ENCODE measurements at regions not wholly inside any gene's neighbourhood (a gene's known extent, or its start where the extent isn't known, plus 50 kb on each side); places are given as distances from the start of the nearest gene placed in this dataset.
"Not testable (repeated sequence)": the region's sequence is repeated elsewhere in the genome, so short reads cannot be mapped to it uniquely, and the experiment has no call there.

DNA sequence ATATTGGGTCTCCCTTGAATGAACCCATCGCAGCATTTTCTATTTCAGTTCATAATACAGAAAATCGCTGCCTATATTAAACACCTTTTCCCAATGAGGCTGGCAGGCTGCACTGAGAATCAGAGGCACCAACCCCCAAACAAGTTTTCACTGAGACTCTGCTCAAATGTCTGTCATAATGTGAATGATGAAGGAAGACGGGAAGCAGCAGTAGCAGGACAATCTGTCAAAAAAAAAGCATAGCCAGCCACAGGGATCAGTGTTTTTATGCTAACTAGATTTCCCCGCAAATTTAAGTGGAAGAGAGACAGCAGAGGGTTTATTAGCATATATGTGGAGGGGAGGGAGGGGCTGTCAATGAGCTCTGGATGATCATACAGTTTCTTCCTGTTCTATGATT, 162.7 kb upstream of the PDE4D start:
- no peak for ATAC-seq (replicated peaks; ENCODE audit: extremely low read depth, poor library complexity, severe bottlenecking)
- Mint-ChIP-seq H3K27ac (ENCODE audit: low read depth) (no peak overlapping the region), H3K4me3 (no peak overlapping the region), H3K9me3 (peaks cover 17% of the 10 kb centered on the region), H3K4me1 (no peaks in the 10 kb centered on the region), H3K36me3 (ENCODE audit: insufficient read depth) (no peaks in the 10 kb centered on the region), H3K27me3 (no peaks in the 10 kb centered on the region)
- DNase-seq (ENCODE audit: low spot score in 2 of 2) = no peak

DNA sequence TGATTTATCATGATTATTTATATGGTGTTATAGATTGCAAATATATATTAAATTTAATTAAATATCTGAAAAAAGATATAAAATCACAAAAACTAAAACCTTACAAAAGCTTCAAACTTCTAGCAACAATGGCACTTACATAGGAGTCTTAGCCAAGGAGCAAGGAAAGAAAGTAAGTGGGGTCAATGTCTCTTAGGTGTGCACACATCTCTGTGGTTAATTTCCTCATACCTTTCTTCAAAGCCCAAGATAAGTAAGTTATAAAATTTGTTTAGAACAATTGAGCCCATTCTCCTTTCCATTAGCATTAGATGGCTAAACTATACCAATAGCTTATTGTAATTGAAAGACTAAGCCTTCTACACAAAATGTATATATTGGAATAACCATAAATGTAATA, 161.6 kb upstream of the PDE4D start:
- H3K36me3 Mint-ChIP-seq (ENCODE audit: insufficient read depth) = no peaks in the 10 kb centered on the region
- no peak for ATAC-seq (replicated peaks; ENCODE audit: extremely low read depth, poor library complexity, severe bottlenecking)
- no peak for DNase-seq (ENCODE audit: low spot score in 2 of 2)
- H3K4me1 Mint-ChIP-seq = no peaks in the 10 kb centered on the region
- peaks cover 23% of the 10 kb centered on the region for H3K9me3 Mint-ChIP-seq
- H3K27me3 Mint-ChIP-seq = no peaks in the 10 kb centered on the region
- H3K27ac Mint-ChIP-seq (ENCODE audit: low read depth) = no peak overlapping the region
- H3K4me3 Mint-ChIP-seq = no peak overlapping the region

DNA sequence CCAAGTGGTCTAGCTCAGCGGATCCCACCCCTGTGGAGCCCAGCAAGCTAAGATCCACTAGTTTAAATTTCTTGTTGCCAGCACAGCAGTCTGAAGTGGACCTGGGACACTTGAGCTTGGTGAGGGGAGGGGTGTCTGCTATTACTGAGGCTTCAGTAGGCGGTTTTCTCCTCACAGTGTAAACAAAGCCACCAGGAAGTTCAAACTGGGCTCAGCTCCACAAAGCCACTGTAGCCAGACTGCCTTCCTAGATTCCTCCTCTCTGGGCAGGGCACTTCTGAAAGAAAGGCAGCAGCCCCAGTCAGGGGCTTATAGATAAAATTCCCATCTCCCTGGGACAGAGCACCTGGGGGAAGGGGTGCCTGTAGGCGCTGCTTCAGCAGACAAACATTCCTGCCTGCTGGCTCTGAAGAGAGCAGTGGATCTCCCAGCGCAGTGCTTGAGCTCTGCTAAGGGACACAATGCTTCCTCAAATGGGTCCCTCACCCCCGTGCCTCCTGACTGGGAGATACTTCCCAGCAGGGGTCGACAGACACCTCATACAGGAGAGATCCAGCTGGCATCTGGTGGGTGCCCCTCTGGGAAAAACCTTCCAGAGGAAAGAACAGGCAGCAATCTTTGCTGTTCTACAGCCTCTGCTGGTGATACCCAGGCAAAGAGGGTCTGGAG, 148.6 kb upstream of the PDE4D start:
- H3K4me1 Mint-ChIP-seq; H3K27me3 Mint-ChIP-seq; H3K36me3 Mint-ChIP-seq (ENCODE audit: insufficient read depth); H3K4me3 Mint-ChIP-seq; H3K27ac Mint-ChIP-seq (ENCODE audit: low read depth); DNase-seq (ENCODE audit: low spot score in 2 of 2); ATAC-seq (replicated peaks; ENCODE audit: extremely low read depth, poor library complexity, severe bottlenecking); H3K9me3 Mint-ChIP-seq: not testable (repeated sequence)

DNA sequence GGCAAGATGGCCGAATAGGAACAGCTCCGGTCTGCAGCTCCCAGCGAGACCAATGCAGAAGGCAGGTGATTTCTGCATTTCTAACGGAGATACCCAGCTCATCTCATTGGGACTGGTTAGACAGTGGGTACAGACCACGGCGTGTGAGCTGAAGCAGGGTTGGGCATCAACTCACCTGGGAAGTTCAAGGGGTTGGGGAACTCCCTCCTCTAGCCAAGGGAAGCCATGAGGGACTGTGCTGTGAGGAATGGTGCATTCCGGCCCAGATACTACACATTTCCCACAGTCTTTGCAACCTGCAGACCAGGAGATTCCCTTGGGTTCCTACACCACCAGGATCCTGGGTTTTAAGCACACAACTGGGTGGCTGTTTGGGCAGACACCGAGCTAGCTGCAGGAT, 148.0 kb upstream of the PDE4D start:
- not testable (repeated sequence) for H3K27ac Mint-ChIP-seq (ENCODE audit: low read depth); H3K4me1 Mint-ChIP-seq; H3K36me3 Mint-ChIP-seq (ENCODE audit: insufficient read depth); H3K27me3 Mint-ChIP-seq; H3K4me3 Mint-ChIP-seq; ATAC-seq (replicated peaks; ENCODE audit: extremely low read depth, poor library complexity, severe bottlenecking); DNase-seq (ENCODE audit: low spot score in 2 of 2); H3K9me3 Mint-ChIP-seq

DNA sequence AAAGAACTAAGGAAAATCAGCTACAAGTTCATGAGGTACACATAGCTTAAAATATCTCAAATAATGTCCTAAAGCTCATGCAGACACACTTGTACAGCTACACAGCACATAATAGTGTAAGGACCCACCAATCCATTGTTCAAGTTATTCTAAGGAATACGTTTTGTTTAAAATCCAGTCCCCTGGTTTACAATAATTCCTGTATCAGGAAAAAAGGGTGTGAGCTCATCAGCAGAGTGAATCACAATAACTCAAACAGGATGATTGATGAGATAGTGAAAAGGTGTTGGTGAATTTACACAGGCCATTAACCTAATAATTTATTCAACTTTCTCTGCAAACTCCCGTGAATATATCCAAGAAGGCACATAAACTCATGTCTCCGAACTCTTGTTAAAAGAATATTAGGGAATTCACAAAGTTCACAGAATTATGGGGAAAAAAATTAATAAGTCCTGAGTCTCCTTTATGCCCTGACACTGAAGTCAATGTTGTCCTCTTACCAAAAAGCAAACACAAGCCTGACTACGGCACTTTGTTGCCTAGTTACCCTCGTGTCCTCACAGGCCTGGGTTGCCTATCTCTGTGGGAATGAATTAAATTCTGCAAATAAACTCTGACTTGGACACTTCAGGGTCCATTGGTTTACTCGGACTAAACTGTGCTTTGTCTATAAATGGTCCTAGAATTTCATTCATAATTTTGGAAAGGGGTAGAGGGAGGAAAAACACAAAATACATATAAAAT, 142.8 kb upstream of the PDE4D start:
- H3K27ac Mint-ChIP-seq (ENCODE audit: low read depth) = no peak overlapping the region

DNA sequence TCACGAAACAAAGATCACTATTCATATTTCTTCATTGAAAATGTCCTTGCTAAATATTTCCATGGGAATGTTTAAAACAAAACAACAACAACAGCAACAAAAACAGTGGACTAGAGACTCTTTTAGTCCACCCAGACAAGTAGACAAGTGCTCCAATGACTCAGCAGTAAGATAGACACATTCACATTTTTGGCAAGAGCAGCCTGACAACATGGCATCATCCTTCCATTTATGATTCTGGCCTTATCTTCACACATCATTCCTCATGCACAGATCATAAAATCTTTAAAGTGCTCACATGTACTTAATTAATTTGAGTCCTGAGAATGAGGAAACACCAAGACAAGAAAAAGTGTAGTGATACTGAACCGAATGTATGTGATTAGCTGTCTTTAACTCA, 132.6 kb upstream of the PDE4D start:
- Mint-ChIP-seq H3K36me3 (ENCODE audit: insufficient read depth) (no peaks in the 10 kb centered on the region), H3K4me3 (no peak overlapping the region), H3K27ac (ENCODE audit: low read depth) (no peak overlapping the region), H3K4me1 (no peaks in the 10 kb centered on the region), H3K9me3 (peaks cover 10% of the 10 kb centered on the region), H3K27me3 (no peaks in the 10 kb centered on the region)
- ATAC-seq (replicated peaks; ENCODE audit: extremely low read depth, poor library complexity, severe bottlenecking) (no peak), DNase-seq (ENCODE audit: low spot score in 2 of 2) (no peak)

More for the DNA sequence above, 142.8 kb upstream of the PDE4D start:
- Mint-ChIP-seq H3K9me3 (no peaks in the 10 kb centered on the region), H3K36me3 (ENCODE audit: insufficient read depth) (no peaks in the 10 kb centered on the region), H3K4me3 (no peak overlapping the region), H3K27me3 (no peaks in the 10 kb centered on the region), H3K4me1 (no peaks in the 10 kb centered on the region)
- DNase-seq (ENCODE audit: low spot score in 2 of 2) = no peak
- ATAC-seq (replicated peaks; ENCODE audit: extremely low read depth, poor library complexity, severe bottlenecking) = no peak

DNA sequence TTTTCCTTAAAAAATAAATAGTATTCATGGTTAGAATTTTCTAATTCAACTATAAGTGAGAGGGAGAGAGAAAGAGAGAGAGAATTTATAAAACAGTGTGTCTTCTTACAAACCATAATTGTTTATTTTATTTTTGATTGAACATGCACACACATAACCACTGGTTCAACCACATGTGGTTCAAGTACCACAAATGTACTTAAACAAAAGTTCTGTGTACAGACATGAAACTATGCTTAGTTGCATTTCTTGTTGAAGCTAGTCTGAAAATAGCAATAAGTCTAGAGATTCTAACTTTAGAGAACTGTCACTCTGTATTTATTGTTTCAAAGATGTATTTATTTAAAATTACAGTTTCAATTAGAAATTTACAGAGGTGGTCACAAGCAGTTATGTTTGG, 130.6 kb upstream of the PDE4D start:
- Mint-ChIP-seq H3K9me3 (peaks cover 10% of the 10 kb centered on the region), H3K27ac (ENCODE audit: low read depth) (no peak overlapping the region), H3K4me3 (no peak overlapping the region), H3K4me1 (no peaks in the 10 kb centered on the region), H3K36me3 (ENCODE audit: insufficient read depth) (no peaks in the 10 kb centered on the region), H3K27me3 (no peaks in the 10 kb centered on the region)
- no peak for ATAC-seq (replicated peaks; ENCODE audit: extremely low read depth, poor library complexity, severe bottlenecking)
- no peak for DNase-seq (ENCODE audit: low spot score in 2 of 2)

DNA sequence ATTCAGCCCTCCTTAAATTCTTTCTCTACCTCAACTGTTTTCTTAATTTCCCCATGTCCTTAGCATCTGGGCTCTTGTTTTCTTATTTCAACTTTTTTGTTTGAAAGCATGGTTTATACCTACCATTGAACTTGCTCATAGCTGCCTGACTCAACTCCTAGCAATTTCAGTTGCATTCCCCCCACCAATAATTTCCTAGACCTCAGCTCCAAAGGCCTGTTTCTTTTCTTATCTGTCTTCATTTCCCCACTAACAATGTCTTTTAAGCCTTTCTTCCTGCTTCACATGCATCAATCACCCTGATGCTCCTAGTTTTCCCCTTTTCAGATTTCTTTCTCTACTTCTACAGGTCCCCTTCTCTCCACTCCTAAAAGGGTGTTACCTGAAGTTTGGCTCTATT, 129.7 kb upstream of the PDE4D start:
- no peak overlapping the region for H3K27ac Mint-ChIP-seq (ENCODE audit: low read depth)
- no peak for DNase-seq (ENCODE audit: low spot score in 2 of 2)
- H3K4me1 Mint-ChIP-seq = no peaks in the 10 kb centered on the region
- no peak for ATAC-seq (replicated peaks; ENCODE audit: extremely low read depth, poor library complexity, severe bottlenecking)
- H3K4me3 Mint-ChIP-seq = no peak overlapping the region
- no peaks in the 10 kb centered on the region for H3K36me3 Mint-ChIP-seq (ENCODE audit: insufficient read depth)
- peaks cover 14% of the 10 kb centered on the region for H3K9me3 Mint-ChIP-seq
- no peaks in the 10 kb centered on the region for H3K27me3 Mint-ChIP-seq

DNA sequence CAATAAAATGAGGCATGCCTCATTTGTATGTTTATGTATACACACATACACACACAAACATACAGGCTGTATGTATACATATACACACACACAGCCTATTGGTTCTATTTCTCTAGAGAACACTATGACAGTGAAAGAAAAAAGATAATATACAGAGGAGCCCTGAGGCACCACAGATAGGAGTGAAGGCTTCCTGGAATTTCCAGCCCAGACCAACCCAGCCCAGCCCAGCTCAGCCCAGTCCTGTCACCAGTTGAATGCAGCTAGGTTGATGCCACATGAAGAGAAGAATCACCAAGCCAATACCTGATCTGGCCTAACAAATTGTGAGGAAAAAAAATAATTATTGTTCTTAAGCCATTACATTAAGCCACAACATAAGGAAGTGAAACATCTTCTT, 126.9 kb upstream of the PDE4D start:
- Mint-ChIP-seq H3K4me1 (no peaks in the 10 kb centered on the region), H3K9me3 (peaks cover 16% of the 10 kb centered on the region), H3K27ac (ENCODE audit: low read depth) (no peak overlapping the region), H3K4me3 (no peak overlapping the region), H3K27me3 (no peaks in the 10 kb centered on the region), H3K36me3 (ENCODE audit: insufficient read depth) (no peaks in the 10 kb centered on the region)
- DNase-seq (ENCODE audit: low spot score in 2 of 2) (no peak), ATAC-seq (replicated peaks; ENCODE audit: extremely low read depth, poor library complexity, severe bottlenecking) (no peak)

DNA sequence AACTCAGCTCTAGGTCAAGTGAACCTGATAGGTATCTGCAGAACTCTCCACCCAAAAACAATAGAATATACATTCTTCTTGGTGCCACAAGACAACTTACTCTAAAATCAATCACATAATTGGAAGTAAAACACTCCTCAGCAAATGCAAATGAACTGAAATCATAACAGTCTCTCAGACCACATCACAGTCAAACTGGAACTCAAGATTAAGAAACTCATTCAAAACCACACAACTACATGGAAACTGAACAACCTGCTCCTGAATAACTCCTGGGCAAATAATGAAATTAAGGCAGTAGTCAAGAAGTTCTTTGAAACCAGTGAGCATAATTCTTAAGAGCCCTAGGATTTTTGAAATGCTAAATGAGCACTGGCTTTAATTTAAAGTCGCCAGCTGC, 125.4 kb upstream of the PDE4D start:
- peaks cover 21% of the 10 kb centered on the region for H3K9me3 Mint-ChIP-seq
- H3K4me3 Mint-ChIP-seq; H3K36me3 Mint-ChIP-seq (ENCODE audit: insufficient read depth); H3K4me1 Mint-ChIP-seq; DNase-seq (ENCODE audit: low spot score in 2 of 2); H3K27me3 Mint-ChIP-seq; ATAC-seq (replicated peaks; ENCODE audit: extremely low read depth, poor library complexity, severe bottlenecking); H3K27ac Mint-ChIP-seq (ENCODE audit: low read depth): not testable (repeated sequence)

DNA sequence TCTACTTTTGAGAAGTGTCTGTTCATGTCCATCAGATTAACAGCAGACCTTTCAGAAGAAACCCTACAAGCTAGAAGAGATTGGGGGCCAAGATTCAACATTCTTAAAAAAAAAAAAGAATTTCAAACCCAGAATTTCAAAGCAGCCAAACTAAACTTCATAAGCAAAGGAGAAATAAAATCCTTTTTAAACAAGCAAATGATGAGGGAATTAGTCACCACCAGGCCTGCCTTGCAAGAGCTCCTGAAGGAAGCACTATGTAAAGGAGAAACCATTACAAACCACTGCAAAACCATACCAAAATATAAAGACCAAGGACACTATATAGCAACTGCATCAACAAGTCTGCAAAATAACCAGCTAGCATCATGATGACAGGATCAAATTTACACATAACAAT, 124.6 kb upstream of the PDE4D start:
- no peak for ATAC-seq (replicated peaks; ENCODE audit: extremely low read depth, poor library complexity, severe bottlenecking)
- H3K27me3 Mint-ChIP-seq = no peaks in the 10 kb centered on the region
- H3K9me3 Mint-ChIP-seq = peaks cover 16% of the 10 kb centered on the region
- no peaks in the 10 kb centered on the region for H3K36me3 Mint-ChIP-seq (ENCODE audit: insufficient read depth)
- no peak overlapping the region for H3K4me3 Mint-ChIP-seq
- DNase-seq (ENCODE audit: low spot score in 2 of 2) = no peak
- no peaks in the 10 kb centered on the region for H3K4me1 Mint-ChIP-seq
- H3K27ac Mint-ChIP-seq (ENCODE audit: low read depth) = no peak overlapping the region

DNA sequence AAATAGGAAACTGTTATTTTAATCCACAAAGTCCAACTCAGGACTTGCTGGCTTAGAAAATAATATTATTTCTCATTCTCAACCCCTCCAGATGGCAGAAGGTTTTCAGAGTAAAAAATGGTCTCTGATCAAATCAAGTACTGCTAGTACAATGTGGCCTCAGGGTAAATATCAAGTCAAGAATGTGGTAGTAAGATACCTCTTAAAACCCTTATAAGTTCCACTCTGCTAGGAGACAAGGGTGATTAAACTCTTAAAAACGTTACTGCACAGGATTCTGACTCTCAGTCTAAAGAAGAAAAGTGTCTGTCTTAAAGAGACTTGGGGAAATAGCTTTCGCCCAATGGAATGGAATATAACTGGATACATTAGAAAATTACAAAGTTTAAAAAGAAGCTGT, 120.8 kb upstream of the PDE4D start:
- Mint-ChIP-seq H3K36me3 (ENCODE audit: insufficient read depth) (no peaks in the 10 kb centered on the region), H3K27ac (ENCODE audit: low read depth) (no peak overlapping the region)
- no peak for ATAC-seq (replicated peaks; ENCODE audit: extremely low read depth, poor library complexity, severe bottlenecking)

DNA sequence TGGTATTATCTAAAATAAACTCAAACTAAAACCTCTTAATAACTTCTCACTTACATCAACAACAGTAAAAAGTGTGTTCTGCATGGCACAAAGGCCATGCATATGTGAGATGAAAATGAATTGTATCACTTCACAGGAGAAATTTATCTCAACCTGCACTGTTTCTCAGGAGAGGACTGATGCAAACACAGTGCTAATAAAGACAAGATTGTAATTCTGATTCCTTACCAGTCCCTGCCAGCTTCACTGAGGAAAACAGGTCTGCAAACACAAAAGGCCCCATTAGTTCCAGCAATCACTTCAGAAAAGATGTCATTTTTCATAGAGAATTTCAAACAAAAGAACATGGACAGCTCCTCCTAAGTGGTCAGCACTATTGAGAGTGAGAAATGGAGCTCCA, 117.3 kb upstream of the PDE4D start:
- H3K4me1 Mint-ChIP-seq = no peaks in the 10 kb centered on the region
- DNase-seq (ENCODE audit: low spot score in 2 of 2) (no peak), ATAC-seq (replicated peaks; ENCODE audit: extremely low read depth, poor library complexity, severe bottlenecking) (no peak)
- no peaks in the 10 kb centered on the region for H3K36me3 Mint-ChIP-seq (ENCODE audit: insufficient read depth)
- H3K9me3 Mint-ChIP-seq = peaks cover 6% of the 10 kb centered on the region
- no peak overlapping the region for H3K4me3 Mint-ChIP-seq
- no peaks in the 10 kb centered on the region for H3K27me3 Mint-ChIP-seq
- no peak overlapping the region for H3K27ac Mint-ChIP-seq (ENCODE audit: low read depth)

More for the DNA sequence above, 120.8 kb upstream of the PDE4D start:
- H3K4me1 Mint-ChIP-seq = no peaks in the 10 kb centered on the region
- no peak for DNase-seq (ENCODE audit: low spot score in 2 of 2)
- H3K27me3 Mint-ChIP-seq = no peaks in the 10 kb centered on the region
- no peak overlapping the region for H3K4me3 Mint-ChIP-seq
- peaks cover 11% of the 10 kb centered on the region for H3K9me3 Mint-ChIP-seq
